HEK293 (cell line): ENCODE measurements at regions not wholly inside any gene's neighbourhood (a gene's known extent, or its start where the extent isn't known, plus 50 kb on each side); places are given as distances from the start of the nearest gene placed in this dataset.

Experiments
- CTCF ChIA-PET: fragments of 350-600 bp; formaldehyde crosslinking; extraction: SDS; loops from one replicate; lab custom pipeline; 2021; ENCODE audit warnings: antibody characterized with exemption; lab: Yijun Ruan, JAX
- POLR2A ChIA-PET: fragments of 300-600 bp; formaldehyde crosslinking; extraction: SDS; loops from one replicate; lab custom pipeline; 2020; ENCODE audit warnings: antibody characterized with exemption, inconsistent platforms; lab: Yijun Ruan, JAX
- H3K27ac ChIP-seq: fragments of 200-500 bp; sonication (Bioruptor generic); 2 replicates; pipeline ENCODE4 v1.5.1; 2014; ENCODE audit warnings: low read depth, low read length, control low read depth, inconsistent platforms; ENCODE audit errors: extremely low read depth
- H3K36me3 ChIP-seq, 2 experiments: fragments of 200-500 bp in 1 of 2; sonication (Bioruptor generic) in 1 of 2; 1 replicate in 1 of 2; 2 replicates in 1 of 2; pipeline ENCODE4 v1.5.1; 2014 to 2017; ENCODE audit warnings: inconsistent platforms in 2 of 2, low read length in 2 of 2; ENCODE audit not compliant: control insufficient read depth in 2 of 2, insufficient read depth in 1 of 2
- H3K4me1 ChIP-seq: fragments of 200-500 bp; sonication (Bioruptor generic); 2 replicates; pipeline ENCODE4 v1.5.1; 2014; ENCODE audit warnings: mild to moderate bottlenecking, low read length, inconsistent platforms; ENCODE audit not compliant: control insufficient read depth, insufficient read depth
- H3K4me3 ChIP-seq: 2 replicates; pipeline ENCODE4 v1.5.1; 2011; ENCODE audit warnings: low read depth, mild to moderate bottlenecking, control low read depth, low read length, moderate library complexity
- H3K9me3 ChIP-seq: fragments of 200-500 bp; sonication (Bioruptor generic); 2 replicates; pipeline ENCODE4 v1.5.1; 2014; ENCODE audit warnings: low read depth, low read length, inconsistent platforms; ENCODE audit not compliant: control insufficient read depth, insufficient read depth
- INSM2 ChIP-seq: fragments of 450-650 bp; formaldehyde crosslinking; IDR thresholded peaks from 2 replicates; pipeline ENCODE4 v1.5.1; 2016; ENCODE audit warnings: missing biosample characterization, missing genetic modification characterization
- MEIS1 ChIP-seq: sonication (generic); formaldehyde crosslinking; IDR thresholded peaks from 2 replicates; pipeline ENCODE4 v1.8.1; 2022; ENCODE audit warnings: missing genetic modification reagents, mild to moderate bottlenecking, borderline replicate concordance
- MYNN ChIP-seq: fragments of 450-650 bp; formaldehyde crosslinking; IDR thresholded peaks from 2 replicates; pipeline ENCODE4 v1.5.1; 2016; ENCODE audit warnings: missing biosample characterization, missing genetic modification characterization, borderline replicate concordance
- PRDM2 ChIP-seq: fragments of 450-650 bp; formaldehyde crosslinking; IDR thresholded peaks from 2 replicates; pipeline ENCODE4 v1.5.1; 2016; ENCODE audit warnings: missing biosample characterization, missing genetic modification characterization, borderline replicate concordance
- SCRT2 ChIP-seq: fragments of 450-650 bp; formaldehyde crosslinking; IDR thresholded peaks from 2 replicates; pipeline ENCODE4 v1.5.1; 2016; ENCODE audit warnings: missing biosample characterization, missing genetic modification characterization
- ZFHX2 ChIP-seq: fragments of 450-650 bp; formaldehyde crosslinking; conservative IDR thresholded peaks from 2 replicates; pipeline ENCODE4 v1.5.1; 2016; ENCODE audit warnings: missing biosample characterization, missing genetic modification characterization
- ZNF248 ChIP-seq: fragments of 450-650 bp; formaldehyde crosslinking; IDR thresholded peaks from 2 replicates; pipeline ENCODE4 v1.5.1; 2017; ENCODE audit warnings: missing biosample characterization, missing genetic modification characterization
- ZNF335 ChIP-seq: fragments of 450-650 bp; formaldehyde crosslinking; conservative IDR thresholded peaks from 2 replicates; pipeline ENCODE4 v1.5.1; 2016; ENCODE audit warnings: missing biosample characterization, missing genetic modification characterization
- ZNF350 ChIP-seq: fragments of 450-650 bp; formaldehyde crosslinking; IDR thresholded peaks from 2 replicates; pipeline ENCODE4 v1.5.0; 2017; ENCODE audit warnings: missing biosample characterization, mild to moderate bottlenecking, missing genetic modification characterization
- ZNF473 ChIP-seq: fragments of 450-650 bp; formaldehyde crosslinking; IDR thresholded peaks from 2 replicates; pipeline ENCODE4 v1.5.1; 2017; ENCODE audit warnings: missing biosample characterization, missing genetic modification characterization
- ZNF610 ChIP-seq: fragments of 450-650 bp; formaldehyde crosslinking; IDR thresholded peaks from 2 replicates; pipeline ENCODE4 v1.5.1; 2016; ENCODE audit warnings: missing biosample characterization, missing genetic modification characterization, borderline replicate concordance
- ZNF624 ChIP-seq: fragments of 450-650 bp; formaldehyde crosslinking; IDR thresholded peaks from 2 replicates; pipeline ENCODE4 v1.5.1; 2017; ENCODE audit warnings: missing biosample characterization, missing genetic modification characterization
- TF ChIP-seq, protein P1 (sequence below): fragments of 450-650 bp; formaldehyde crosslinking; IDR thresholded peaks from 2 replicates; pipeline ENCODE4 v1.5.1; 2016; ENCODE audit warnings: missing biosample characterization, missing genetic modification characterization, low read depth
- TF ChIP-seq, protein P2 (sequence below): IDR thresholded peaks from 2 replicates; pipeline ENCODE4 v1.6.1; 2011; ENCODE audit warnings: mild to moderate bottlenecking, low read depth, low read length, borderline replicate concordance
- TF ChIP-seq, protein P3 (sequence below): fragments of 450-650 bp; IDR thresholded peaks from 2 replicates; pipeline ENCODE4 v1.5.1; 2018; ENCODE audit warnings: missing biosample characterization, missing genetic modification characterization

DNA sequence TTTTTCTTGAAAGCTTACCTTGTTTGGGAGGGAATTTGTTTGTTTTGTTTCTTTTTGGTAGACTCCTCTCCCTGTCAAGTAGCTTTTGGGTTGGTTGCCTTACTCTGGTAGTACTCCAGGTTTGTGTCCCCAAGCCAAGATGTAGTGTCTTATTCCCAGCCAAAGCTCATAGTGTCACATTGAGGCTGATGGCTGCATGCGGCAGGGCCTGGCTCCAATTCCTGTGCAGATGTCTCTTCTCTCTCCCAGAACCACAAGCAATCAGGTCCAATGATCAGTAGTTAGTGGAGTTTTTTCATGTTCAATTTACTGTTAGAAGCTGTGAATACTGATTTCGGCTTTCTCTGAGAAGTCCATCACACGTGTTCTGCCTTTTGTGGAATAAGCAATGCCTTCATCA is 221.1 kb upstream of the THBS1 start (continued):
- TF ChIP-seq PRDM2 (no peak), ZNF248 (no peak), ZNF610 (tag by site-specific recombination) (no peak), INSM2 (tag by site-specific recombination) (no peak), ZNF473 (no peak), SCRT2 (tag by site-specific recombination) (no peak), ZFHX2 (tag by site-specific recombination) (no peak)
- TF ChIP-seq, protein P1, sequence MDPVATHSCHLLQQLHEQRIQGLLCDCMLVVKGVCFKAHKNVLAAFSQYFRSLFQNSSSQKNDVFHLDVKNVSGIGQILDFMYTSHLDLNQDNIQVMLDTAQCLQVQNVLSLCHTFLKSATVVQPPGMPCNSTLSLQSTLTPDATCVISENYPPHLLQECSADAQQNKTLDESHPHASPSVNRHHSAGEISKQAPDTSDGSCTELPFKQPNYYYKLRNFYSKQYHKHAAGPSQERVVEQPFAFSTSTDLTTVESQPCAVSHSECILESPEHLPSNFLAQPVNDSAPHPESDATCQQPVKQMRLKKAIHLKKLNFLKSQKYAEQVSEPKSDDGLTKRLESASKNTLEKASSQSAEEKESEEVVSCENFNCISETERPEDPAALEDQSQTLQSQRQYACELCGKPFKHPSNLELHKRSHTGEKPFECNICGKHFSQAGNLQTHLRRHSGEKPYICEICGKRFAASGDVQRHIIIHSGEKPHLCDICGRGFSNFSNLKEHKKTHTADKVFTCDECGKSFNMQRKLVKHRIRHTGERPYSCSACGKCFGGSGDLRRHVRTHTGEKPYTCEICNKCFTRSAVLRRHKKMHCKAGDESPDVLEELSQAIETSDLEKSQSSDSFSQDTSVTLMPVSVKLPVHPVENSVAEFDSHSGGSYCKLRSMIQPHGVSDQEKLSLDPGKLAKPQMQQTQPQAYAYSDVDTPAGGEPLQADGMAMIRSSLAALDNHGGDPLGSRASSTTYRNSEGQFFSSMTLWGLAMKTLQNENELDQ (tag by site-specific recombination), result no peak
- TF ChIP-seq, protein P2, sequence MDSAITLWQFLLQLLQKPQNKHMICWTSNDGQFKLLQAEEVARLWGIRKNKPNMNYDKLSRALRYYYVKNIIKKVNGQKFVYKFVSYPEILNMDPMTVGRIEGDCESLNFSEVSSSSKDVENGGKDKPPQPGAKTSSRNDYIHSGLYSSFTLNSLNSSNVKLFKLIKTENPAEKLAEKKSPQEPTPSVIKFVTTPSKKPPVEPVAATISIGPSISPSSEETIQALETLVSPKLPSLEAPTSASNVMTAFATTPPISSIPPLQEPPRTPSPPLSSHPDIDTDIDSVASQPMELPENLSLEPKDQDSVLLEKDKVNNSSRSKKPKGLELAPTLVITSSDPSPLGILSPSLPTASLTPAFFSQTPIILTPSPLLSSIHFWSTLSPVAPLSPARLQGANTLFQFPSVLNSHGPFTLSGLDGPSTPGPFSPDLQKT, result no peak
- TF ChIP-seq, all 188 proteins: peak for 0

DNA sequence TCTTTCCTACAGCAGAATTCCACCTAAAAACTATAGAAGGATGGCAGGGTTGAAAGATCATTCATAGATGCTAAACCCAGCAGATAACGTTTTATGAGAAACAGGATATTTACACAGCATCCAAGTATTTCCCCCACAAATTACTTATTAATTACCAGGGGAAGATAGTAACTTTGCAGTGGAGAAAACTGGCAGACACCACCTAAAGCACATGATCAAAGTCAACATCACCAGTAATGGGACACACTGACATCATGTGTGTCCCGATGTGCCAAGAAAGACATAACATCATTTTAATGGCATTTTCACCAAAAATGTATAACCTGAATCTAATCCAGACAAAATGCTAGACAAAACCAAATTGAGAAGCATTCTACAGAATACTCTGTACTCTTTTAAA is 220.4 kb upstream of the THBS1 start:
- Histone ChIP-seq H3K27ac (no peak overlapping the region), H3K4me3 (no peak overlapping the region), H3K36me3 (no peaks in the 10 kb centered on the region), H3K4me1 (peaks cover 16% of the 10 kb centered on the region), H3K9me3 (no peaks in the 10 kb centered on the region)
- ChIA-PET CTCF (no interaction called here), POLR2A (no interaction called here)
- TF ChIP-seq ZNF335 (tag by site-specific recombination) (no peak), ZNF473 (no peak), ZNF624 (tag by site-specific recombination) (no peak), MEIS1 (CRISPR knock-in tag) (no peak), MYNN (no peak), ZNF350 (no peak)
- TF ChIP-seq, protein P3, sequence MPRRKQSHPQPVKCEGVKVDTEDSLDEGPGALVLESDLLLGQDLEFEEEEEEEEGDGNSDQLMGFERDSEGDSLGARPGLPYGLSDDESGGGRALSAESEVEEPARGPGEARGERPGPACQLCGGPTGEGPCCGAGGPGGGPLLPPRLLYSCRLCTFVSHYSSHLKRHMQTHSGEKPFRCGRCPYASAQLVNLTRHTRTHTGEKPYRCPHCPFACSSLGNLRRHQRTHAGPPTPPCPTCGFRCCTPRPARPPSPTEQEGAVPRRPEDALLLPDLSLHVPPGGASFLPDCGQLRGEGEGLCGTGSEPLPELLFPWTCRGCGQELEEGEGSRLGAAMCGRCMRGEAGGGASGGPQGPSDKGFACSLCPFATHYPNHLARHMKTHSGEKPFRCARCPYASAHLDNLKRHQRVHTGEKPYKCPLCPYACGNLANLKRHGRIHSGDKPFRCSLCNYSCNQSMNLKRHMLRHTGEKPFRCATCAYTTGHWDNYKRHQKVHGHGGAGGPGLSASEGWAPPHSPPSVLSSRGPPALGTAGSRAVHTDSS, result no peak
